ENCODE measurements at regions not wholly inside any gene's neighbourhood (a gene's known extent, or its start where the extent isn't known, plus 50 kb on each side); places are given as distances from the start of the nearest gene placed in this dataset.

GRCh38 chr10:4459531-4459930 is 366.5 kb upstream of the AKR1E2 start:
- TF ChIP-seq CTCF (IDR thresholded peaks at IDR 0.05; ENCODE audit: poor library complexity, severe bottlenecking) = no peak
- no peaks in the 10 kb centered on the region for H3K27me3 ChIP-seq (ENCODE audit: insufficient read depth, poor library complexity, severe bottlenecking)
- no peaks in the 10 kb centered on the region for H3K36me3 ChIP-seq (ENCODE audit: low read depth)
- DNase-seq (ENCODE audit: low spot score) = no peak
- no peak overlapping the region for H3K27ac ChIP-seq (ENCODE audit: poor library complexity, severe bottlenecking)
- H3K4me3 ChIP-seq (ENCODE audit: severe bottlenecking) = no peak overlapping the region
- no peaks in the 10 kb centered on the region for H3K4me1 ChIP-seq (ENCODE audit: insufficient read depth, poor library complexity, severe bottlenecking)
- peaks cover 1% of the 10 kb centered on the region for H3K9me3 ChIP-seq (ENCODE audit: severe bottlenecking)
- no peak for ATAC-seq (ENCODE audit: low read depth)

- Histone ChIP-seq H3K27ac (ENCODE audit: poor library complexity, severe bottlenecking) (no peak overlapping the region), H3K9me3 (ENCODE audit: severe bottlenecking) (no peaks in the 10 kb centered on the region), H3K27me3 (ENCODE audit: insufficient read depth, poor library complexity, severe bottlenecking) (no peaks in the 10 kb centered on the region), H3K4me3 (ENCODE audit: severe bottlenecking) (no peak overlapping the region), H3K36me3 (ENCODE audit: low read depth) (no peaks in the 10 kb centered on the region), H3K4me1 (ENCODE audit: insufficient read depth, poor library complexity, severe bottlenecking) (no peaks in the 10 kb centered on the region)
- no peak for ATAC-seq (ENCODE audit: low read depth)
- TF ChIP-seq CTCF (IDR thresholded peaks at IDR 0.05; ENCODE audit: poor library complexity, severe bottlenecking) = no peak
- DNase-seq (ENCODE audit: low spot score) = no peak
Observed at GRCh38 chr10:4457597-4457996, 368.4 kb upstream of the AKR1E2 start.

GRCh38 chr10:4456776-4457175 is 369.2 kb upstream of the AKR1E2 start:
- DNase-seq (ENCODE audit: low spot score) = no peak
- Histone ChIP-seq H3K4me3 (ENCODE audit: severe bottlenecking) (no peak overlapping the region), H3K27me3 (ENCODE audit: insufficient read depth, poor library complexity, severe bottlenecking) (no peaks in the 10 kb centered on the region), H3K4me1 (ENCODE audit: insufficient read depth, poor library complexity, severe bottlenecking) (no peaks in the 10 kb centered on the region), H3K27ac (ENCODE audit: poor library complexity, severe bottlenecking) (no peak overlapping the region), H3K36me3 (ENCODE audit: low read depth) (no peaks in the 10 kb centered on the region), H3K9me3 (ENCODE audit: severe bottlenecking) (no peaks in the 10 kb centered on the region)
- no peak for TF ChIP-seq CTCF (IDR thresholded peaks at IDR 0.05; ENCODE audit: poor library complexity, severe bottlenecking)
- ATAC-seq (ENCODE audit: low read depth) = no peak

- no peak overlapping the region for H3K27ac ChIP-seq (ENCODE audit: poor library complexity, severe bottlenecking)
- H3K9me3 ChIP-seq (ENCODE audit: severe bottlenecking) = no peaks in the 10 kb centered on the region
- H3K36me3 ChIP-seq (ENCODE audit: low read depth) = no peaks in the 10 kb centered on the region
- no peak overlapping the region for H3K4me3 ChIP-seq (ENCODE audit: severe bottlenecking)
- TF ChIP-seq CTCF (IDR thresholded peaks at IDR 0.05; ENCODE audit: poor library complexity, severe bottlenecking) = no peak
- ATAC-seq (ENCODE audit: low read depth) = no peak
- no peak for DNase-seq (ENCODE audit: low spot score)
- no peaks in the 10 kb centered on the region for H3K27me3 ChIP-seq (ENCODE audit: insufficient read depth, poor library complexity, severe bottlenecking)
- peaks cover 2% of the 10 kb centered on the region for H3K4me1 ChIP-seq (ENCODE audit: insufficient read depth, poor library complexity, severe bottlenecking)
Observed at GRCh38 chr10:4456279-4456678, 369.7 kb upstream of the AKR1E2 start.

GRCh38 chr10:4453950-4454349 is 372.1 kb upstream of the AKR1E2 start:
- Histone ChIP-seq H3K4me3 (ENCODE audit: severe bottlenecking) (no peak overlapping the region), H3K27ac (ENCODE audit: poor library complexity, severe bottlenecking) (no peak overlapping the region), H3K36me3 (ENCODE audit: low read depth) (no peaks in the 10 kb centered on the region), H3K9me3 (ENCODE audit: severe bottlenecking) (no peaks in the 10 kb centered on the region), H3K27me3 (ENCODE audit: insufficient read depth, poor library complexity, severe bottlenecking) (no peaks in the 10 kb centered on the region), H3K4me1 (ENCODE audit: insufficient read depth, poor library complexity, severe bottlenecking) (peaks cover 6% of the 10 kb centered on the region)
- DNase-seq (ENCODE audit: low spot score) = no peak
- no peak for TF ChIP-seq CTCF (IDR thresholded peaks at IDR 0.05; ENCODE audit: poor library complexity, severe bottlenecking)
- no peak for ATAC-seq (ENCODE audit: low read depth)

All from RWPE2 (cell line).